Stimulated activated CD8-positive, alpha-beta memory T cell treated with anti-CD3 and anti-CD28 coated beads, Interleukin-4, amount 100 ng/mL, for 24 hours (primary cell): ENCODE measurements at regions not wholly inside any gene's neighbourhood (a gene's known extent, or its start where the extent isn't known, plus 50 kb on each side); places are given as distances from the start of the nearest gene placed in this dataset.
"Not testable (repeated sequence)": the region's sequence is repeated elsewhere in the genome, so short reads cannot be mapped to it uniquely, and the experiment has no call there.

Source experiments
- DNase-seq: peaks from one replicate; pipeline ENCODE4 v3.0.0-alpha.2; 2020; ENCODE audit warnings: low read depth

- not testable (repeated sequence) for DNase-seq
Measured at GRCh38 chr21:13812191-13812590, 202.6 kb downstream of the POTED start.

GRCh38 chr21:13810559-13810958 is 201.0 kb downstream of the POTED start:
- DNase-seq = not testable (repeated sequence)

DNA sequence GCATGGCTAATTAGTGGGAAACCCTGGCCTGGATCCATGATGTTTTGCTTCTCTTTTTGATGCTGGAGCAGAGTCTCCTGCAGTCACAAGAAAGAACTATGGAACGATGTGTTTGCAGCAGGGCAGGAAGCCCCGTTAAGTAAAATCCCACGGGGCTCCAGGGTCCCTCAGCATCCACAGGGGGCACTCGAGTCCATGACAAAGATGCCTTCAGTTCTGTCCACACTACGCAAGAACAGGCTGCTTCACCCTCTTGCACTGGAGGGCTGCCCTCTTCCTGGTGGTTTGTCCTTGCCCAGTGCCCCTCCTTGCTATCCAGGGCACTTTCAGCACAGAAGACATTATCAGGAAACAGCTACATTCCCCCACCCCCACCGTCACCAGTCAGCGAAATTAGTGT is 196.9 kb downstream of the POTED start:
- DNase-seq = not testable (repeated sequence)

DNA sequence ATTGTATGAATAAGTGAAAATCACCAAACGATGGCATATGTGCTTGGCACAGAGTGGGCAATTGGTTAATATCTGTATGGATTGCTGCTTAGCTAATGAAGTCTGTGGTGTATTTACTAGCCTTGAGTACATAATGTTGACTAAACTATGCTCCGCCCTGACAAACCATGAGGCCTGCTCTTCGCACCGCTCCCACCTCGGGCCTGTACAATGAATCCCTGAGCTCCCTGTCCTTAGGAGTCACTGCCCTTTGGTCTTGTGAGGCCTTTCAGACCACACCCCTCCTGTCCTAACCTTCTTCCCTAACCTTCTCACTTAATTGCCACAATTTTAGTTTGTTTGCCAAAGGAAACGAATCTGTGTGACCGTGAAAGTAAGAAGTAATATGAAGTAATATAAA is 193.2 kb downstream of the POTED start:
- not testable (repeated sequence) for DNase-seq
